ENCODE measurements at regions not wholly inside any gene's neighbourhood (a gene's known extent, or its start where the extent isn't known, plus 50 kb on each side); places are given as distances from the start of the nearest gene placed in this dataset.

GRCh38 chr6:9334979-9335378, 899.6 kb upstream of the SLC35B3 start:
- intact Hi-C loops (cut with DNase I; ENCODE audit: low total_unique reads) = no loop called here
- Histone ChIP-seq H3K4me3 (no peak overlapping the region), H3K9me3 (peaks cover 0 to 42% (median 6%) of the 10 kb centered on the region in 8 donors), H3K4me1 (no peaks in the 10 kb centered on the region), H3K27ac (no peak overlapping the region), H3K27me3 (replicated peaks in 1 of 7) (no peaks in the 10 kb centered on the region), H3K36me3 (no peaks in the 10 kb centered on the region)
- TF ChIP-seq POLR2A (IDR thresholded peaks at IDR 0.05) = no peak
- no peak for TF ChIP-seq CTCF (IDR thresholded peaks at IDR 0.05 in 8 of 11, conservative IDR thresholded peaks at IDR 0.05 in 3 of 11)
- TF ChIP-seq POLR2AphosphoS5 (IDR thresholded peaks at IDR 0.05) = no peak
- no peak for DNase-seq
- WGBS, 5 donors = 61 to 74% (median 71%) methylated on average over 3 of the region's 3 CpGs

- WGBS, 5 donors = 65 to 87% (median 71%) methylated on average over 2 of the region's 2 CpGs
- DNase-seq = no peak
- no peaks in the 10 kb centered on the region for H3K27me3 ChIP-seq (replicated peaks in 1 of 7)
- no peak overlapping the region for H3K4me3 ChIP-seq
- H3K9me3 ChIP-seq = peaks cover 0 to 41% (median 16%) of the 10 kb centered on the region in 8 donors
- H3K4me1 ChIP-seq = no peaks in the 10 kb centered on the region
- intact Hi-C loops (cut with DNase I; ENCODE audit: low total_unique reads) = no loop called here
- no peak overlapping the region for H3K27ac ChIP-seq
- TF ChIP-seq POLR2A (IDR thresholded peaks at IDR 0.05) (no peak), POLR2AphosphoS5 (IDR thresholded peaks at IDR 0.05) (no peak), CTCF (IDR thresholded peaks at IDR 0.05 in 8 of 11, conservative IDR thresholded peaks at IDR 0.05 in 3 of 11) (no peak)
- H3K36me3 ChIP-seq = no peaks in the 10 kb centered on the region
These were observed 897.0 kb upstream of the SLC35B3 start for GRCh38 chr6:9332241-9332780.

GRCh38 chr6:9316831-9317230, 881.5 kb upstream of the SLC35B3 start:
- H3K4me3 ChIP-seq = no peak overlapping the region
- 87 to 95% (median 89%) methylated on average over 3 of the region's 3 CpGs for WGBS, 5 donors
- no peak overlapping the region for H3K27ac ChIP-seq
- DNase-seq = no peak
- no peaks in the 10 kb centered on the region for H3K36me3 ChIP-seq
- intact Hi-C loops (cut with DNase I; ENCODE audit: low total_unique reads) = no loop called here
- H3K9me3 ChIP-seq = no peaks in the 10 kb centered on the region
- no peak for TF ChIP-seq CTCF (IDR thresholded peaks at IDR 0.05 in 8 of 11, conservative IDR thresholded peaks at IDR 0.05 in 3 of 11)
- no peaks in the 10 kb centered on the region for H3K4me1 ChIP-seq
- H3K27me3 ChIP-seq (replicated peaks in 1 of 7) = no peaks in the 10 kb centered on the region

GRCh38 chr6:9315966-9316650, 880.8 kb upstream of the SLC35B3 start:
- H3K36me3 ChIP-seq = no peaks in the 10 kb centered on the region
- intact Hi-C loops (cut with DNase I; ENCODE audit: low total_unique reads) = no loop called here
- H3K9me3 ChIP-seq = no peaks in the 10 kb centered on the region
- no peak overlapping the region for H3K27ac ChIP-seq
- no peak for DNase-seq
- no peaks in the 10 kb centered on the region for H3K4me1 ChIP-seq
- H3K27me3 ChIP-seq (replicated peaks in 1 of 7) = no peaks in the 10 kb centered on the region
- no peak overlapping the region for H3K4me3 ChIP-seq
- 75 to 83% (median 79%) methylated on average over 4 of the region's 4 CpGs for WGBS, 5 donors
- TF ChIP-seq CTCF (IDR thresholded peaks at IDR 0.05 in 8 of 11, conservative IDR thresholded peaks at IDR 0.05 in 3 of 11) = no peak
- no peak for TF ChIP-seq POLR2AphosphoS5 (IDR thresholded peaks at IDR 0.05)
- no peak for TF ChIP-seq POLR2A (IDR thresholded peaks at IDR 0.05)

Measured in spleen (tissue), 11 donors.